Ectodermal cell (in vitro differentiated cells): ENCODE measurements at regions not wholly inside any gene's neighbourhood (a gene's known extent, or its start where the extent isn't known, plus 50 kb on each side); places are given as distances from the start of the nearest gene placed in this dataset.

Experiments used
- H3K27ac ChIP-seq: 2 replicates; pipeline ENCODE4 v1.7.0; 2013; ENCODE audit warnings: mild to moderate bottlenecking, low read depth, low read length; ENCODE audit not compliant: insufficient read depth, poor library complexity, severe bottlenecking
- H3K27me3 ChIP-seq: 2 replicates; pipeline ENCODE4 v1.7.0; 2013; ENCODE audit warnings: mild to moderate bottlenecking, low read length; ENCODE audit not compliant: insufficient read depth, control insufficient read depth, poor library complexity, severe bottlenecking
- H3K36me3 ChIP-seq: one replicate; pipeline ENCODE4 v1.7.0; 2013; ENCODE audit warnings: low read length; ENCODE audit not compliant: control insufficient read depth, insufficient read depth
- H3K4me1 ChIP-seq: one replicate; pipeline ENCODE4 v1.7.0; 2013; ENCODE audit warnings: low read length; ENCODE audit not compliant: control insufficient read depth, insufficient read depth
- H3K4me3 ChIP-seq: 2 replicates; pipeline ENCODE4 v1.7.0; 2013; ENCODE audit warnings: low read depth, low read length, control low read depth; ENCODE audit not compliant: insufficient read depth
- H3K9me3 ChIP-seq: 2 replicates; pipeline ENCODE4 v1.7.0; 2013; ENCODE audit warnings: mild to moderate bottlenecking, low read length, moderate library complexity; ENCODE audit not compliant: control insufficient read depth
- WGBS, 2 experiments: methylation state at CpG; one replicate each; pipeline ENCODE4 v1.1.7; 2013; ENCODE audit warnings: missing lambda C conversion rate in 2 of 2; 5-methylcytosine and 5-hydroxymethylcytosine counted together

- 86 to 87% methylated on average over 1 of the region's 1 CpG for WGBS, 2 experiments
- H3K27ac ChIP-seq: no peak overlapping the region
These were observed 263.9 kb downstream of the UQCRFS1 start for GRCh38 chr19:28949027-28949426.

GRCh38 chr19:28948566-28948965 is 264.4 kb downstream of the UQCRFS1 start:
- H3K27me3 ChIP-seq: no peaks in the 10 kb centered on the region
- H3K36me3 ChIP-seq: no peaks in the 10 kb centered on the region
- 85 to 87% methylated on average over 3 to 4 of the region's 5 CpGs for WGBS, 2 experiments
- H3K27ac ChIP-seq: no peak overlapping the region
- H3K4me3 ChIP-seq: no peak overlapping the region
- H3K9me3 ChIP-seq: no peaks in the 10 kb centered on the region
- H3K4me1 ChIP-seq: no peaks in the 10 kb centered on the region

More at GRCh38 chr19:28949027-28949426, 263.9 kb downstream of the UQCRFS1 start:
- Histone ChIP-seq H3K36me3 (no peaks in the 10 kb centered on the region), H3K27me3 (no peaks in the 10 kb centered on the region), H3K4me1 (no peaks in the 10 kb centered on the region), H3K4me3 (no peak overlapping the region), H3K9me3 (no peaks in the 10 kb centered on the region)

GRCh38 chr19:28948026-28948425 is 264.9 kb downstream of the UQCRFS1 start:
- no peaks in the 10 kb centered on the region for H3K27me3 ChIP-seq
- WGBS, 2 experiments: 92 to 93% methylated on average over 13 of the region's 13 CpGs
- no peaks in the 10 kb centered on the region for H3K36me3 ChIP-seq
- H3K27ac ChIP-seq: no peak overlapping the region
- H3K4me3 ChIP-seq: no peak overlapping the region
- no peaks in the 10 kb centered on the region for H3K4me1 ChIP-seq
- no peaks in the 10 kb centered on the region for H3K9me3 ChIP-seq

GRCh38 chr19:28943651-28944050 is 269.3 kb downstream of the UQCRFS1 start:
- Histone ChIP-seq H3K4me3 (no peak overlapping the region), H3K4me1 (no peaks in the 10 kb centered on the region), H3K9me3 (no peaks in the 10 kb centered on the region), H3K27ac (no peak overlapping the region), H3K27me3 (no peaks in the 10 kb centered on the region), H3K36me3 (no peaks in the 10 kb centered on the region)
- 92% methylated on average over 8 of the region's 8 CpGs for WGBS, 2 experiments

DNA sequence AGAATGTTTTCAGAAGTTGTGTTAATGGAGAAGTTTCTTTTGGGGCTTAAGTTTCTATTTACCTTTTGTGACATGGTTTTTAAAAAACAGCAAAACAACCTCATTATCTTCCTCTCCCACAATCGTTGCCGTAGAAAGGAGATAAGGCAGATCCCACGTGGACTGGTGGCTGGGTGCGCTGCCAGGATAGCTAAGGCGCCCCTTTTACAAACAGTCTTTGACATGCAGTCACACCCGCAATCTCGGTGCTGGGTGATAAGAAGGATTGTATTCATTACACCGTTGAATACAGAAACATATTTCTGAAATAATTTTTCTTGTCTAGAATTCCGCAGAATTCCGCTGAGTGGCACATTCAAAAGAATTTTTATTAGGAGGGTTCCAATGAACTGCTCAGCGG is 271.1 kb downstream of the UQCRFS1 start:
- no peaks in the 10 kb centered on the region for H3K9me3 ChIP-seq
- no peaks in the 10 kb centered on the region for H3K27me3 ChIP-seq
- 96 to 97% methylated on average over 11 of the region's 11 CpGs for WGBS, 2 experiments
- H3K4me1 ChIP-seq: no peaks in the 10 kb centered on the region
- H3K27ac ChIP-seq: no peak overlapping the region
- no peaks in the 10 kb centered on the region for H3K36me3 ChIP-seq
- H3K4me3 ChIP-seq: no peak overlapping the region

DNA sequence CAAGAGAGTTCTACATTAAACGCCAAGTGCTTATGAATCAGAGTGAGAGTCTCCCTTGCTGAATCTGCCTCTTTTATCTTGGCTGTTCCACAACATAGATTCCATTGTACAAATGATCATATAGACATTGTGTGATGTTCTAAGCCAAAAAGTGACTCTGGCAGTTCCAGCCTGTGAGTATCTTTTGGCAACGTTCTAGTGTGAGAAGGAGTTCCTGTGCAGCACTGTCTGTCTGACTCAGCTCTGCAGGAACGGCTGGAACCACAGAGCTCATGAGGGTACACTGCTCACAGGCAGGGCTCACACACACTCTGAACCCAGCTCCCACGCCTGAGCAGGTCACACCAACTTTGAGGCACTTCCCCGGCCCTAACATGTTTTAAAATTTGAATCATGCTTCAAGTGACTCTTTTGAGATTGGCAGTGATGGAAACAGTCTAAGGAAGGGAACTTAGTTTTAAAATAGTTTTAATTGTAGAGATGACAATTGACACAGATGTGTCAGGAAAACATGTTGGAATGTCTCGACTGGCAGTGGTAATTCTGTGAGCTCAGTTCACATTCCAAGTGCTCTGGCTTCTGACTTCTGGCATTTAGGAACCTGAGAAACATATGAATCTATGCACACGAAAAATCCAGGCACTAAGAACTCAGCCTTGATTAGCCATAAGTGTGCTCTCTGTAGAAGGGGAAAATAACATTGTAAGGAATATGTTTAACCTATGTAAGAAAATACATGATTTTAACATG is 272.0 kb downstream of the UQCRFS1 start:
- no peak overlapping the region for H3K27ac ChIP-seq
- no peak overlapping the region for H3K4me3 ChIP-seq
- H3K4me1 ChIP-seq: no peaks in the 10 kb centered on the region
- no peaks in the 10 kb centered on the region for H3K27me3 ChIP-seq
- no peaks in the 10 kb centered on the region for H3K9me3 ChIP-seq
- H3K36me3 ChIP-seq: no peaks in the 10 kb centered on the region
- 89 to 91% methylated on average over 7 of the region's 7 CpGs for WGBS, 2 experiments

GRCh38 chr19:28939236-28939635 is 273.7 kb downstream of the UQCRFS1 start:
- Histone ChIP-seq H3K27me3 (no peaks in the 10 kb centered on the region), H3K27ac (no peak overlapping the region), H3K9me3 (no peaks in the 10 kb centered on the region), H3K36me3 (no peaks in the 10 kb centered on the region), H3K4me3 (no peak overlapping the region), H3K4me1 (no peaks in the 10 kb centered on the region)

DNA sequence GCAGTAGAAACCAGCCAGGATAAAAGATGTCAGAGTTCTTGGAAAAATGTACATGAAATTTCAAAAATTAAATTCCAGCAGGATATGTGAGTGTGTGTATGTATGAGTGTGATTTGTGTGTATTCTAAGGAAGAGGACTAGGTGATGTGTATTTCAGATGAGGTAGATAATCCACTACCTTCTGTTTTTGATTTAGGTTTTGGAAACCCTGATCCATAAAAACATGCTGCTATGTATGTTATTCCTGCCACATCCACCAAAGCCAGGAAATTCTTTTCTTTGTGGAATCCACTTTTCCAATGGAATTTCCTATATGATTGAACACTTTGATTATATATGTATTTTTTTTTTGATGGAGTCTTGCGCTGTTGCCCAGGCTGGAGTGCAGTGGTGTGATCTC is 276.9 kb downstream of the UQCRFS1 start:
- Histone ChIP-seq H3K4me3 (no peak overlapping the region), H3K36me3 (no peaks in the 10 kb centered on the region), H3K27me3 (no peaks in the 10 kb centered on the region), H3K9me3 (no peaks in the 10 kb centered on the region), H3K4me1 (no peaks in the 10 kb centered on the region), H3K27ac (no peak overlapping the region)
- WGBS, 2 experiments: 80 to 89% methylated on average over 1 of the region's 1 CpG

- Histone ChIP-seq H3K4me1 (no peaks in the 10 kb centered on the region), H3K4me3 (no peak overlapping the region), H3K36me3 (no peaks in the 10 kb centered on the region), H3K9me3 (no peaks in the 10 kb centered on the region), H3K27me3 (no peaks in the 10 kb centered on the region), H3K27ac (no peak overlapping the region)
These were observed 278.3 kb downstream of the UQCRFS1 start for GRCh38 chr19:28934631-28935030.

DNA sequence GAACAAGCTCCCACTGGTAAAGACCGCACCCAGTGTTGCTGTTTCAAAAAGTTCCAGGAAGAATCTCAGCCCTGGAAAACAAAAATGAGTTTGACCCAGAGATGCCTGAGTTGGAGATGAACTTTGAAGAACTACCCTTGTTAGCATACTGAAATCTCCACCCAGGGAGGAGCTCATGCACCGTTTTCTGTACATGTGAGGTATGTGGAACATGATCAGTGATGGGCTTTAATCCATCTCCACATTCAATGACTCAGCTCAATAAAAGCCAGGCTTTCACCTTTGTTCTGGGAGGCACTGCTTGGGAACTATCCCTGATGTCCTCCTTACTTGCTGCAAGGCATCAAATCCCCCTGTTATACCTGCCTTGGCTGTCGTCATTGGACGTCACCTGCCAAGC is 279.9 kb downstream of the UQCRFS1 start:
- Histone ChIP-seq H3K36me3 (no peaks in the 10 kb centered on the region), H3K9me3 (no peaks in the 10 kb centered on the region), H3K27me3 (no peaks in the 10 kb centered on the region), H3K4me3 (no peak overlapping the region), H3K4me1 (no peaks in the 10 kb centered on the region), H3K27ac (no peak overlapping the region)
- 89 to 97% methylated on average over 4 of the region's 4 CpGs for WGBS, 2 experiments

DNA sequence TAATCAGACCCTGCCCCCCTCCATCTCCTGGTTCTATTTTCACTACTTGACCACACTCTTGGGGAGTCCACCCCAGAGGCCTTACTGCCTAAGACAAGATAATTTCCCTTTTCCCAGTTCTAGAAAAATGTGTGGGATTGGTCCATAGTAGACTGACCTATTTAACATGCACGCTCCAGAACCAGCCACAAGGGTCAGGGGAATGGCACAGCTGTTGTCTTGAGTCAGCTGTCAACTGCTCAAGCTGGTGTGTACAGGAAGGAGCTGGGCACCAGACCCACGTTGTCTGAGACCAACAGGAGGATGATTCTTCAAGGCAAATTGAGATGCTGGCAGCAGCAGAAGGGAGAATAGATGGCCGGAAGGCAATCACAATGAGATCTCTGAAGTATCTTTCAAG is 280.5 kb downstream of the UQCRFS1 start:
- Histone ChIP-seq H3K4me1 (no peaks in the 10 kb centered on the region), H3K27me3 (no peaks in the 10 kb centered on the region), H3K36me3 (no peaks in the 10 kb centered on the region), H3K9me3 (no peaks in the 10 kb centered on the region), H3K27ac (no peak overlapping the region), H3K4me3 (no peak overlapping the region)
- WGBS, 2 experiments: 89 to 95% methylated on average over 3 of the region's 3 CpGs
